HG03097 (cell line): ENCODE measurements at regions not wholly inside any gene's neighbourhood (a gene's known extent, or its start where the extent isn't known, plus 50 kb on each side); places are given as distances from the start of the nearest gene placed in this dataset.
"Not testable (repeated sequence)": the region's sequence is repeated elsewhere in the genome, so short reads cannot be mapped to it uniquely, and the experiment has no call there.

Experiments
- ATAC-seq: cut with Tn5 transposase; IDR thresholded peaks from one replicate; pipeline ENCODE4 v1.9.1; 2021; ENCODE audit not compliant: unreplicated experiment, low FRiP score

- ATAC-seq, result no peak
Observed at GRCh38 chr2:8324164-8324856, 357.5 kb upstream of the ID2 start.

GRCh38 chr2:8324901-8325300 is 357.0 kb upstream of the ID2 start:
- ATAC-seq, result no peak

GRCh38 chr2:8327371-8328100 is 354.3 kb upstream of the ID2 start:
- no peak for ATAC-seq

- no peak for ATAC-seq
Observed at GRCh38 chr2:8328217-8328616, 353.6 kb upstream of the ID2 start.

- no peak for ATAC-seq
Observed at GRCh38 chr2:8329660-8330622, 351.9 kb upstream of the ID2 start.

- ATAC-seq, result no peak
Observed at GRCh38 chr2:8331068-8331467, 350.8 kb upstream of the ID2 start.

- ATAC-seq, result no peak
Observed at GRCh38 chr2:8332646-8333045, 349.2 kb upstream of the ID2 start.

GRCh38 chr2:8333177-8333831 is 348.6 kb upstream of the ID2 start:
- ATAC-seq, result no peak

GRCh38 chr2:8333832-8334187 is 348.0 kb upstream of the ID2 start:
- not testable (repeated sequence) for ATAC-seq

- no peak for ATAC-seq
Observed at GRCh38 chr2:8334866-8335325, 347.0 kb upstream of the ID2 start.

- ATAC-seq, result no peak
Observed at GRCh38 chr2:8335801-8336200, 346.1 kb upstream of the ID2 start.

GRCh38 chr2:8337321-8337720 is 344.5 kb upstream of the ID2 start:
- ATAC-seq, result no peak

GRCh38 chr2:8342407-8342806 is 339.4 kb upstream of the ID2 start:
- no peak for ATAC-seq

GRCh38 chr2:8343031-8343430 is 338.8 kb upstream of the ID2 start:
- ATAC-seq, result no peak

GRCh38 chr2:8344144-8345097 is 337.4 kb upstream of the ID2 start:
- no peak for ATAC-seq

GRCh38 chr2:8345200-8345599 is 336.7 kb upstream of the ID2 start:
- ATAC-seq, result no peak

- ATAC-seq, result no peak
Observed at GRCh38 chr2:8346208-8346607, 335.6 kb upstream of the ID2 start.

GRCh38 chr2:8346706-8347430 is 335.0 kb upstream of the ID2 start:
- no peak for ATAC-seq

- not testable (repeated sequence) for ATAC-seq
Observed at GRCh38 chr2:8348911-8349310, 332.9 kb upstream of the ID2 start.
